Stimulated activated CD8-positive, alpha-beta memory T cell treated with anti-CD3 and anti-CD28 coated beads, Interleukin-15, amount 100 ng/mL, for 48 hours (primary cell): ENCODE measurements at regions not wholly inside any gene's neighbourhood (a gene's known extent, or its start where the extent isn't known, plus 50 kb on each side); places are given as distances from the start of the nearest gene placed in this dataset.
"Not testable (repeated sequence)": the region's sequence is repeated elsewhere in the genome, so short reads cannot be mapped to it uniquely, and the experiment has no call there.

Source experiments
- DNase-seq, 2 donors: peaks; one replicate each; pipeline ENCODE4 v3.0.0-alpha.2; 2020; ENCODE audit warnings: low read depth in 2 of 2

DNA sequence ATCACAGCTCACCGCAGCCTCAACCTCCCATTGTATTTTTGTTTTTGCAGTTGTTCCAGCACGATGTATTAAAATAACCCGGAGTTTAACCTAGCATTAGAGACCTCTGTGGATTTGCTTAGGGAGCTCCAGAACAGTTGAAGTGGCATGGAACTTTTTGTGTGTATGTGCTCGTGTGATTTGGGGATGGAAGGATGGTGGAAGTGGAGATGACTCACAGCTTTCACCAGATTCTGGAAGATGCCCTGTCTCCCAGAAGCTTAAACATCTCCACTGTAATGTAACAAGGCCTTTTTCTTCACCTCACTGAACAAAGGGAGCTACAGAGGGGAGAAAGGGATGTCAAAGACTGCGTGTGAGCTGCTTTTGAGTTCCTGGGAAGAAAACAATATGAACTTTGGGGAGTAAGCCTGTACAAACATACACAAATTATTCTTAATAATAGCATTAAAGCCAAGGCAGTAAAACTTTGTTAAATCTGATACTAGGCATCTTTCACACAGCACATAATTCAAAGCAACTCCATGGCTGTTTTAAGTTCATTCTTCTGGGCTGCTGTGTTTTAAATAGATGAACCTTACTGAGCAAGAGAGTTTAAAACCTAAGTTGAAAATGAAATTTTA lies 226.4 kb downstream of the ADAMTS15 start:
- DNase-seq = no peak

GRCh38 chr11:130675371-130675821 lies 227.0 kb downstream of the ADAMTS15 start:
- DNase-seq = no peak

DNA sequence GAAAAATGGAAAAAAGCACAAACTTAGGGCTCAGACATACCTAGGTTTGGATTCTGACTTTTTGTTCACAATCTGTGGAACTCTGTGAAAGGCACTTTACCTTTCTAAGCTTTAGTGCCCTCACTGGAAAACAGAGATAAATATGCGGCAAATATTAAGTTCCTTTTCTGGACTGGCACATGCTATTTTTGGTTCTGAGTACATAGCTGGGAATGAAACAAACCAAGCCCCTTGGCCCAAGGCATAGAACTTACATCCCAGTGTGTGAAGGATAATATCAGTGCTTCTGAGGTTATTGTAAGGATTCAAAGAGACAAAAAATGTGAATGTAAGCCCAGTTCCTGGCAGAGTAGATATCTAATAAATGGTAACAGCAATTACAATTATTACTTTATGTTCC lies 227.5 kb downstream of the ADAMTS15 start:
- DNase-seq = no peak

DNA sequence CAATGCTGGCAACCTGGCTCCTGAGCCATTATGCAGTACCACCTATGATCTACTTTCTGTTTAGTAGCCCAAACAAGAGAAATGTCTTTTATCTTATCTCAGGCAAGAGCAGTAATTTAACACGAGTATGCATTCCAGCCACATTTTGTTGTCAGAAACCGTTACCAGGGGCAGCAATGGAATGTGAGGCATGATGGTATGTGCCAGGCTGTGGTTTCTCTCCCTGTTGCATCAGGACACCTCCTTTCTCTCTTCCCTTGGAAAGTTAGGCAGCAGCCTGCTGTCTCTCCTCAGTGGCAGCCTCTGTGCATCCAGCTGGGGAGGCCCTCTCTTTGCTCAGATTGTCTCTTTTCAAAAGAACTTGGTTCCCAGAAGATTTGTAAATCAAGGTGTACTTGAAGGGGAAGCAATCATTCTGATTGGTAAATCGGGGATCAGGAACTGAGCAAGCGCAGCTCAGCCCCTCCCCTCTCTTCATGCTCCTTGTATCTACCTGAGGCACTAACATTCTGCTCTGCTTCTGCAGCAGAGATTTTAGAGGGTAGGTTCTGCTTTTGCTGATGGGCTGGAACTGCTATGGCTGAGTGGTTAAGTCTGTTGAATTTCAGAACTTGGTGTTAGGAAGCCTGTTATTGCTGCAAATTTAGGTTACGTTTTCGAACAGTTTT lies 229.2 kb downstream of the ADAMTS15 start:
- no peak for DNase-seq

DNA sequence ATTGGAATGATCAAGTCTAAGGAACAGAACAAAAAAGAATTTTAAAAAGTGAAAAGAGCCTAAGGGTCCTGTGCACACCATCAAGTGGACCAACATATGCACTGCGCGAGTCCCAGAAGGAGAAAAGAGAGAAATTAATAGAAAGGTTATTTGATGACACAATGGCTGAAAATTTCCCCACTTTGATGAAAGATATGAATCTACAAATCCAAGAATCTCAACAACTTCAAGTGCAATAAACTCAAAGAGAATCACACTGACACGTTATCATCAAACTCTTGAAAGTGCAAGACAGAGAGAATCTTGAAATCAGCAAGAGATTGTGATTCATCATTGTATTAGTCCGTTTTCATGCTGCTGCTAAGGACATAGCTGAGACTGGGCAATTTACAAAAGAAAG lies 230.8 kb downstream of the ADAMTS15 start:
- DNase-seq = no peak

- not testable (repeated sequence) for DNase-seq
Measured at GRCh38 chr11:130682471-130682870, 233.8 kb downstream of the SNX19 start.

GRCh38 chr11:130689222-130689908 lies 226.9 kb downstream of the SNX19 start:
- DNase-seq = no peak

DNA sequence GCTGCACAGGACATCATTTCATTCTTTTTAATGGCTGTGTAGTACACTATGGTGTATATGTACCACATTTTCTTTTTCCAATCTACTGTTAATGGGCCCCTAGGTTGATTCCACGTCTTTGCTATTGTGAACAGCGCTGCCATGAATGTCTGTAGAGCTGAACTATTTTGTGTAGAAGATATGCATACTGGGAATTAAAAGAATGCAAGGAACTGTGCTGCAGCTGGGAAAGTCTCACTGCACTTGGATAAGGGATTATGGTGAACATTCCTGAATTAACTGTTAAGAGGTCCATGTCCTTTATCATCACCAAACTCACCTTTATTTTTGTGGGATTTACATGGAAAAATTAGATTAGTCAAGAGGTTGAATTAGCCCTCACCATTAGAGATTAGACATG lies 224.7 kb downstream of the SNX19 start:
- no peak for DNase-seq

- DNase-seq = no peak
Measured at GRCh38 chr11:130692220-130692619, 224.1 kb downstream of the SNX19 start.

DNA sequence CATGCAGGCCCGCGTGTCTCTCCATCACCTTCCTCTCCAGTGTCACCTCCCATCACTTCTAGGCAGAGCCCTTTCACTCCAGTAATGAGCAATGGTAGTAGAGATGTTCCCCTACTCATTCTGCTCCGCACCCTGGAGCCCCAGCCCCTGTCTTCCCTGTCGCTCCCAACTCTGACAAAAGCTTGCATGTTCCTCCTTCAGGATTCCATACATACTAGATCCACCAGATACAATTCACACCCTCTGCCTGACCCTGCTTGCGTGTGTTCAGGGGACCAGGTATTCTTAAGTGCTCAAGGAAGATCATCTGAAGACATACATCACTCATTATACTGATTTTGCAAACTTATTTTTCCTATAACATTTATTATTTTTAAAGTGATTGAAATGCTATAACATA lies 222.7 kb downstream of the SNX19 start:
- DNase-seq = no peak

DNA sequence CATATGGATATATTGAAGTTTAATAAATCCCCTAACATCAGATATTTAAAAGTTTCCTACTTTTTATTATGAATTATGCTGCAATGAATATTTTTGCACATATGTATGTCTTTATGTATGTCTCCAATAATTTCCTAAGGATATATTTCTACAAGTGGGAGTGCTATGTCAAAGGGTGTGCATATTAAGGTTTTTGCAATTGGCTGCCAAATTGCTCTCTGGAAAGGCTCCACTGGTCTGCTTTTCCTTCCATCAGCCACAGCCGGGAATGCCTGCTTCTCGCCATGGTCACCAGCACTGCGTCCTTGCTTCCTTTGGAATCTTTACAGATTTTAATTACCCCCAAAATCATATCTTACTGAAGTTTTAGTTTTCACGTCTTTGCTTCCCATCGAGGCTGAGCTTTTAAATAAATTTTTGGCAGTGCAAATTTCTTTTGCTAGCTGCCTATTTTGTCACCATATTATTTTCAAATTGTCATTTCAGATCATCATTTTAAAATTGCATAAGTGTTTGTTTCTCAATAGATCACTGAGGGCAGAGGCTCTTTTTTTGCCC lies 221.7 kb downstream of the SNX19 start:
- DNase-seq = no peak

- no peak for DNase-seq
Measured at GRCh38 chr11:130698174-130698573, 218.1 kb downstream of the SNX19 start.

DNA sequence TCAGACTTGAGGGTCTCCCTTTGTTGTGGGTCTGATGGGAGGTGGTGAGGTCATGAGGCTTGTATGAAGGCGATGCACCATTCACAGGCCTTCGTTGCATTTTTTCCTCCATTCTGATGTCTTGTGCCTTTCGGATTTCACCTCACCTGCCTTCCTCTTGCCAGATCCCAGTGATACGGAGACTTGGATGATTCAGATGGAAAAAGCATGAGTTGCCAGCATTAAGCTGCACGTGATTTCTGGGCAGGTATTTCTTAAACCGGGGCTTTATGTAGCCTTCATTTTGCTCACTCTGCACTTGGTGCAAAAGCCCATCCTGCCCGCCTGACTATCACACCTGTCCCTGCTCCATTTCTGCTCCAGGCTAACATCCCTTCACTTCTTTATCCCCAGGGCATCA lies 216.7 kb downstream of the SNX19 start:
- DNase-seq = no peak

DNA sequence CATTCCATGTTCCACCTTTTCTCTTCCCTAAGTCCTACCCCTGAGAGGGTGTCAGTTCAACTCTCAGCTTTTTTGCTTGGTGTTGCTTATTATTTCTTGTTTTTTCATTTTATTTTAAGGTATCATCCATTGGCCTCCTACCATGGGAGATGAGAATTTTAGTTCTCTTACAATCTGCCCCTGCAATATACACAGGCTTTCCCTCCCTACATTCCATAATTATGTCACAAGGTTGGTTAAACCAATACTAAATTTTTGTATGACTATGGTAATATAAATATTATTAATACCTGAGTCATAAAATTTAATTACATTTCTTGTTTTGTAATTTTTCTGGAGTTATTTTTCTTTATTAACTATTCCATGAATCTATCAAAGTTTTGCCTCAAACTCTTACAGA lies 216.2 kb downstream of the SNX19 start:
- DNase-seq = no peak

DNA sequence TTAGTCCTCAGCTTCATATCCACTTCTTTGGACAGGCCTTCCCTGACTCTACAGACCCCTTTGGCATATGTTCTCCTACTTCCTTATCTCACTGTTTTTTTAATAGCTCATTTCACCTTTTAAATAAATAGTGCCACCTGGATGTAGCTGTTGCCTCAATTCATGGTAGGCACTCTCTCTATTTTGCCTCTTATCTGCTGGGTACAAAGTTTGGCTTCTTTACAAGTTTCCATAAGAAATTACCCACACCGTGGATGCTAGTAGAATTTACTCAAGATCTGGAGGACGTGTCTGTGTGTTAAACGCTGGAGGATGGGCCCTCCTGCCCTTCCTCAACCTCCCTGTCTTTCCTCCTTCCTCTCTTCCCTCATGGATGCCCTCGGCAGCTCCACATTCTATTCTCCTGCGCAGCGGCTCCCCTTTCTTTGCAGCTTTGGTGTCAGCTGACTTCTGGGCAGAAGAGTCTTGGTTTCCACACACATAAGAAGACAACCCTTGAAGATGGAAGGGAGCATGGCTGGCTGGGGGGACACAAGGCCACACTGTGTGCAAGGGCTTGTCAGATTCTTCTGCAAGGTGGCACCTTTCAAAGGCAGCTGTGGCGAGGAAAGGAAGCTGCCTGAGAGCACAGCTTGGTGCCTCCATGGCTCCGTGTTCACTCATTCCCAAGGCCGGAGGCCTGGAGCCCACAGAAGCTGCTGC lies 212.6 kb downstream of the SNX19 start:
- no peak for DNase-seq

DNA sequence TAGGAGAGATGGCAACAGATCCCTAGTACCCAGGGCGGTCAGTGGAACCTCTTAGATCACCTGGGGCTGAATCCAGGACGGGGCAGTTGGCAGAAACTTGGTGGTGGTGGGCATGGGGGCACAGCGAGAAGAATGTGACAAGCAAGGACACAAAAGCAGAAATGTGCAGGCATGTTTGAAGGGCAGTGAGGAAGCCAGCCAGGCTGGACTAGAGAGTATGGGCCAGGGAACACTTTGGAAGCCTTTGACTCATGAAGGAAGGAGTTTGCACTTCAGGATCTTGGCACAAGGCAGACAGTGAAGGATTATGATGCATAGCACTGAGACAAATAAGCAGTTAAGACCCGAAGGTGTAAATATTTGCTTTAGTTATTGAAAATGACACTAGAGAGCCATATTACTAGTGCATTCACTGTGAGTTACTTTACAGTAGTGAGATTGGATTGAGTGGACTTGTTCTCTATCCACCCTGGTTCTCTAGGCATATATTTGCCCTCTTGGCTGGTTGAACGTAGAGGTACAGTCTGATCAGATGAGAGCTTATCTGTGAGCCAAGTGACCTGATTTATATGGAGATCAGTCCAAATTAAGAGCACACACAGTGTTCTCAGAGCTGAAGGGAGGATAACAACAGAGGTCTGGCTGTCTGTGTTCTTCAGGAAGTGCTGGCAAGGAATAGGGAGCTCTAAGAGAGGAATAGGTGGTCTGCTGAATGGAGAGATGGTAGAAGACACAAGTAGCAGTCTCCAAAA lies 210.4 kb downstream of the SNX19 start:
- DNase-seq = no peak

DNA sequence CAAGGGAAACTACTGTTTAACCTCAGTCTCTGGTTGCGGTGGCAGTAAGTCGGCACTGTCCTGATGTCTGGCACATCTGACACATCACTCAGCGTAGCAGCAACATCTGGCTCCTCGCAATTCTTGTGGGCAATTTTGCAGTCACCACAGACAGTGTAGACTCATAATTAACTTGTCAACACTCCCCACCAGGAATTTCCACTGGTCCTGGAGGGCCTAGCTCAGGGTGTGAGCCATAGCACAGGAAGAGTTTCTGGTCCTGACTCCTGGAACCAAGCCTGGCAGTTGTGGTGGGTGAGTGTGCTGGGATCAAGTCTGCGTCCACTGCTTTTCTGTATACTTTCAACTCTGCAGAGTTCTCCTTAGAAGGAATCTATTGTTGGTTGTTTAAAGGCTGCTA lies 209.7 kb downstream of the SNX19 start:
- no peak for DNase-seq

DNA sequence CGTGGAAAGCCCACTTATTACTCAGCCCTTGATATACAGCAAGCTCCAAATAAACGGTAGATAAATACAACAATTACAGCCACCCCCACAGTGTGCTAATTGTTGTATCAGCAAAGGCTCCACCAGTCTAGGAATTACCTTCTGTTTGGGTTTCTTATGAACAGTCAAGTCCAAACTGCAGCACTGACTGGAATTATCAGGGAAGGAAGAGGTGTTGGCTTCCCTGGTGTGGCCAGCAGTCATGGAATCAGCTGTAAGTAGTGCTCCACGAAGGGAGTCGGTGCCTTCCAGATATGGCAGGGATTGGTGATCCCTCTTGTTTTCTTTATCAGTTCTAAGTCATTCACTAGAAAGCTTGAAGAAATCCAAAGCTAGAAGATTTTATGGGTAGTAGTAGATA lies 209.1 kb downstream of the SNX19 start:
- DNase-seq = no peak

GRCh38 chr11:130709531-130709930 lies 206.7 kb downstream of the SNX19 start:
- no peak for DNase-seq

DNA sequence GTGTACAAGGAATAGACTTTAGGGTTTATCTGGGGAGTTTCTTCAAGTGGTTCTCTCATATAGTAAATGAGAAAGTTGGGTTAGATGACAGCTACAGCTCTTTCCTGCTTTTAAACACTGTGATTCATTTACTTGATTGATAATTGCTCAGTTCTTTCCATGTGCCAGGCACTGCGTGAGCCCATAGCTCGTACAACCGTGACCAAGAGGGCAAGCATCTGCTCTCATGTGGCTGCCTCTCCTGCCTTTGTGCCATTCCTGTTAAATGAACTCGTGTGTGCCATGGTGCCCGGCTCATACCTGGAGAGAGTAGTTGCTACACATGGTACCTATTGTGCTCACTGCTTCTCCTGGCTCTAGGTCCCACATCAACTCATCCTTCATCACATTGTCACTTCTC lies 206.3 kb downstream of the SNX19 start:
- no peak for DNase-seq

DNA sequence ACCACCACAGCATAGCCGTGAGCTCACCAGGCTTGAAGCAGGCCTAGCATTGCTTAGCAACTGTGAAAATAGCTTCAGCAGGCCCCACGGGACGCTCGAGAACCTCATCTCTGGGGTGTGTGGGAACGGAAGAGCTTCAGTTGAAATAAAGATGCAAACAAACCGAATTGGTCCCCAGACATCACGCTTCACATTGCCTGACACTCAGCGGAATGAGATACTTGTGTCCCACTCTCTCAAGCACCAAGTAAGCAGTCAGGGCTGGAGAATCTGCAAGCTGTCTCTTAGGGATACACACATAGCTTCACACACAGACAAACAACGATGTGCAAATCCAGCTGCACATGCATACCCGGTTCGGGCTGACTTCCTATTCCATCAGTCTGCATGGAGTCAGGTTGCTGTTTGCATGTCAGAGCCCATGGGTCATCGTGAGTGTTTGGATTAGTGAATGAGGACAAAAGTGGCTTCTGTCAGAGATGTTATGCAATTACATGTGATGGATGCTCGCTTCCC lies 205.7 kb downstream of the SNX19 start:
- DNase-seq = no peak
